Astrocyte (in vitro differentiated cells and primary cell): ENCODE measurements at regions not wholly inside any gene's neighbourhood (a gene's known extent, or its start where the extent isn't known, plus 50 kb on each side); places are given as distances from the start of the nearest gene placed in this dataset.

Source experiments
- EZH2 ChIP-seq: IDR thresholded peaks from 2 replicates; pipeline ENCODE4 v1.6.1; 2012; ENCODE audit warnings: mild to moderate bottlenecking, low read length, inconsistent platforms; ENCODE audit not compliant: insufficient read depth
- TF ChIP-seq, protein P1 (sequence below): IDR thresholded peaks from 2 replicates; pipeline ENCODE4 v1.5.1; 2011; ENCODE audit warnings: low read depth, mild to moderate bottlenecking, inconsistent platforms, low read length, moderate library complexity; ENCODE audit not compliant: insufficient read depth

DNA sequence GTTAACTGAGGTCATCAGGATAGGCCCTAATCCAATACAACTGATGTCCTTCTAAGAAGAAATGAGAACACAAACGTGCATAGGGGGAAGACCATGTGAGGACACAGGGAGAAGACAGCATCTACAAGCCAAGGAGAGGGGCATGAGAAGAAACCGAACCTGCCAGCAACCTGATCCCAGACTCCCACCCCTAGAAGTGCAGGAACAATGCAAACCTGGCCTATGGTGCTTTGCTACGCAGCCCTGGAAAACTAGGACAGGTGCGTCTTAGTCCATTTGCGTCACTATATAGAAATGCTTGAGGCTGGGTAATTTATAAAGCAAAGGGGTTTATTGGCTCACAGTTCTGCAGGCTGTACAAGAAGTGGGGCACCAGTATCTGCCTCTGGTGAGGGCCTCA lies 322.6 kb upstream of the ZNF32 start:
- TF ChIP-seq, protein P1, sequence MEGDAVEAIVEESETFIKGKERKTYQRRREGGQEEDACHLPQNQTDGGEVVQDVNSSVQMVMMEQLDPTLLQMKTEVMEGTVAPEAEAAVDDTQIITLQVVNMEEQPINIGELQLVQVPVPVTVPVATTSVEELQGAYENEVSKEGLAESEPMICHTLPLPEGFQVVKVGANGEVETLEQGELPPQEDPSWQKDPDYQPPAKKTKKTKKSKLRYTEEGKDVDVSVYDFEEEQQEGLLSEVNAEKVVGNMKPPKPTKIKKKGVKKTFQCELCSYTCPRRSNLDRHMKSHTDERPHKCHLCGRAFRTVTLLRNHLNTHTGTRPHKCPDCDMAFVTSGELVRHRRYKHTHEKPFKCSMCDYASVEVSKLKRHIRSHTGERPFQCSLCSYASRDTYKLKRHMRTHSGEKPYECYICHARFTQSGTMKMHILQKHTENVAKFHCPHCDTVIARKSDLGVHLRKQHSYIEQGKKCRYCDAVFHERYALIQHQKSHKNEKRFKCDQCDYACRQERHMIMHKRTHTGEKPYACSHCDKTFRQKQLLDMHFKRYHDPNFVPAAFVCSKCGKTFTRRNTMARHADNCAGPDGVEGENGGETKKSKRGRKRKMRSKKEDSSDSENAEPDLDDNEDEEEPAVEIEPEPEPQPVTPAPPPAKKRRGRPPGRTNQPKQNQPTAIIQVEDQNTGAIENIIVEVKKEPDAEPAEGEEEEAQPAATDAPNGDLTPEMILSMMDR = no peak
- TF ChIP-seq EZH2 = no peak
